ENCODE measurements at regions not wholly inside any gene's neighbourhood (a gene's known extent, or its start where the extent isn't known, plus 50 kb on each side); places are given as distances from the start of the nearest gene placed in this dataset.
A peak's percentile ranks its signal among the peaks of the same experiment; 100 is the strongest.
"Not testable (repeated sequence)": the region's sequence is repeated elsewhere in the genome, so short reads cannot be mapped to it uniquely, and the experiment has no call there.

DNA sequence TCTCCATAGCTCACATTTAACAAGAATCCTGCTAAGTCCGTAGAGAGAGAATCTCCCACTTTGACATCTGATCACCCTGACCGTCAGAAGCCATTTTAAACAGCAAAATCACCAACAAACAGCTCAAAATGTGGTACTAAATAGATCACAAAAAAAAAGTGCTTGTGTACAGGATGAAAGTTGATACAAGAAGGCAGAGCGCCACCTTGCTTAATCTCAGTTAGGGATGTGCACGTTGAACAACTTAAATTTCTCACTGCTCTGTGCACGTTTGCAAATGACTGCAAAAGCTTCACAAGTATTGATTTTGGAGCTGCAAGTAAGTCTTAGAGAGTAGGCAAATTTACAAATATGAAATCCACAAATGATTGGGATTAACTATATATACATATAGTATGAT, 63.1 kb upstream of the NREP start:
- H3K4me2 ChIP-seq (ENCODE audit: low read length), result no peak overlapping the region
- H3K27ac ChIP-seq (ENCODE audit: low read length), result no peak overlapping the region
- H3K27me3 ChIP-seq (ENCODE audit: insufficient read depth, low read depth, low read length), result no peaks in the 10 kb centered on the region
- H3K79me2 ChIP-seq (replicated peaks; ENCODE audit: insufficient read depth, low read length), result no peaks in the 10 kb centered on the region
- H3K9me2 ChIP-seq (ENCODE audit: insufficient read depth, low read length), result no peaks in the 10 kb centered on the region
- TF ChIP-seq MXI1 (conservative IDR thresholded peaks at IDR 0.05; ENCODE audit: poor library complexity, severe bottlenecking), result no peak
- TF ChIP-seq, protein P1, sequence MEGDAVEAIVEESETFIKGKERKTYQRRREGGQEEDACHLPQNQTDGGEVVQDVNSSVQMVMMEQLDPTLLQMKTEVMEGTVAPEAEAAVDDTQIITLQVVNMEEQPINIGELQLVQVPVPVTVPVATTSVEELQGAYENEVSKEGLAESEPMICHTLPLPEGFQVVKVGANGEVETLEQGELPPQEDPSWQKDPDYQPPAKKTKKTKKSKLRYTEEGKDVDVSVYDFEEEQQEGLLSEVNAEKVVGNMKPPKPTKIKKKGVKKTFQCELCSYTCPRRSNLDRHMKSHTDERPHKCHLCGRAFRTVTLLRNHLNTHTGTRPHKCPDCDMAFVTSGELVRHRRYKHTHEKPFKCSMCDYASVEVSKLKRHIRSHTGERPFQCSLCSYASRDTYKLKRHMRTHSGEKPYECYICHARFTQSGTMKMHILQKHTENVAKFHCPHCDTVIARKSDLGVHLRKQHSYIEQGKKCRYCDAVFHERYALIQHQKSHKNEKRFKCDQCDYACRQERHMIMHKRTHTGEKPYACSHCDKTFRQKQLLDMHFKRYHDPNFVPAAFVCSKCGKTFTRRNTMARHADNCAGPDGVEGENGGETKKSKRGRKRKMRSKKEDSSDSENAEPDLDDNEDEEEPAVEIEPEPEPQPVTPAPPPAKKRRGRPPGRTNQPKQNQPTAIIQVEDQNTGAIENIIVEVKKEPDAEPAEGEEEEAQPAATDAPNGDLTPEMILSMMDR (IDR thresholded peaks at IDR 0.05; ENCODE audit: poor library complexity, severe bottlenecking), result peak; percentile 9
- H3F3A ChIP-seq (ENCODE audit: insufficient read depth, low read length, poor library complexity, severe bottlenecking), result no peaks in the 10 kb centered on the region
- no peak overlapping the region for H3K9ac ChIP-seq (ENCODE audit: low read length)
- H2AFZ ChIP-seq (ENCODE audit: low read depth, low read length), result no peak overlapping the region
- no peaks in the 10 kb centered on the region for H4K20me1 ChIP-seq (ENCODE audit: insufficient read depth)
- H3K36me3 ChIP-seq (ENCODE audit: insufficient read depth, low read length), result no peaks in the 10 kb centered on the region
- no peak overlapping the region for H3K4me3 ChIP-seq (ENCODE audit: low read length)
- H3K9me3 ChIP-seq (ENCODE audit: low read length), result no peaks in the 10 kb centered on the region

- not testable (repeated sequence) for H3K27ac ChIP-seq (ENCODE audit: low read length); H3K79me2 ChIP-seq (replicated peaks; ENCODE audit: insufficient read depth, low read length); H3K4me3 ChIP-seq (ENCODE audit: low read length); H3K9ac ChIP-seq (ENCODE audit: low read length); H3K9me3 ChIP-seq (ENCODE audit: low read length); H3K27me3 ChIP-seq (ENCODE audit: insufficient read depth, low read depth, low read length); H3K4me2 ChIP-seq (ENCODE audit: low read length); H2AFZ ChIP-seq (ENCODE audit: low read depth, low read length); H4K20me1 ChIP-seq (ENCODE audit: insufficient read depth); H3K9me2 ChIP-seq (ENCODE audit: insufficient read depth, low read length); H3K36me3 ChIP-seq (ENCODE audit: insufficient read depth, low read length); H3F3A ChIP-seq (ENCODE audit: insufficient read depth, low read length, poor library complexity, severe bottlenecking)
Measured at GRCh38 chr5:111819028-111819427, 62.0 kb upstream of the NREP start.

GRCh38 chr5:111813537-111813936, 56.5 kb upstream of the NREP start:
- H3K4me2 ChIP-seq (ENCODE audit: low read length), result no peak overlapping the region
- no peaks in the 10 kb centered on the region for H3K79me2 ChIP-seq (replicated peaks; ENCODE audit: insufficient read depth, low read length)
- H4K20me1 ChIP-seq (ENCODE audit: insufficient read depth), result no peaks in the 10 kb centered on the region
- no peak overlapping the region for H3K4me3 ChIP-seq (ENCODE audit: low read length)
- no peaks in the 10 kb centered on the region for H3K9me3 ChIP-seq (ENCODE audit: low read length)
- H3K9me2 ChIP-seq (ENCODE audit: insufficient read depth, low read length), result no peaks in the 10 kb centered on the region
- no peak overlapping the region for H3K27ac ChIP-seq (ENCODE audit: low read length)
- no peak overlapping the region for H2AFZ ChIP-seq (ENCODE audit: low read depth, low read length)
- H3K27me3 ChIP-seq (ENCODE audit: insufficient read depth, low read depth, low read length), result no peaks in the 10 kb centered on the region
- no peak overlapping the region for H3K9ac ChIP-seq (ENCODE audit: low read length)
- H3K36me3 ChIP-seq (ENCODE audit: insufficient read depth, low read length), result no peaks in the 10 kb centered on the region
- TF ChIP-seq MXI1 (conservative IDR thresholded peaks at IDR 0.05; ENCODE audit: poor library complexity, severe bottlenecking) (no peak), POLR2AphosphoS5 (IDR thresholded peaks at IDR 0.05) (no peak)
- H3F3A ChIP-seq (ENCODE audit: insufficient read depth, low read length, poor library complexity, severe bottlenecking), result no peaks in the 10 kb centered on the region

GRCh38 chr5:111810112-111810511, 53.1 kb upstream of the NREP start:
- no peaks in the 10 kb centered on the region for H3K27me3 ChIP-seq (ENCODE audit: insufficient read depth, low read depth, low read length)
- no peaks in the 10 kb centered on the region for H3K36me3 ChIP-seq (ENCODE audit: insufficient read depth, low read length)
- no peaks in the 10 kb centered on the region for H3K9me3 ChIP-seq (ENCODE audit: low read length)
- no peaks in the 10 kb centered on the region for H4K20me1 ChIP-seq (ENCODE audit: insufficient read depth)
- H3K27ac ChIP-seq (ENCODE audit: low read length), result no peak overlapping the region
- H3K4me3 ChIP-seq (ENCODE audit: low read length), result no peak overlapping the region
- H2AFZ ChIP-seq (ENCODE audit: low read depth, low read length), result no peak overlapping the region
- H3K9ac ChIP-seq (ENCODE audit: low read length), result no peak overlapping the region
- no peak overlapping the region for H3K4me2 ChIP-seq (ENCODE audit: low read length)
- no peaks in the 10 kb centered on the region for H3K79me2 ChIP-seq (replicated peaks; ENCODE audit: insufficient read depth, low read length)
- TF ChIP-seq TAF1 (IDR thresholded peaks at IDR 0.05; ENCODE audit: low read depth), result no peak
- no peak for TF ChIP-seq SMC3 (conservative IDR thresholded peaks at IDR 0.05; ENCODE audit: poor library complexity)
- TF ChIP-seq REST (IDR thresholded peaks at IDR 0.05; ENCODE audit: borderline replicate concordance), result no peak
- no peak for TF ChIP-seq RAD21 (conservative IDR thresholded peaks at IDR 0.05)
- TF ChIP-seq, protein P1 (IDR thresholded peaks at IDR 0.05; ENCODE audit: poor library complexity, severe bottlenecking), result no peak
- TF ChIP-seq EZH2 (IDR thresholded peaks at IDR 0.05; ENCODE audit: borderline replicate concordance, insufficient read depth, low read length, poor library complexity, severe bottlenecking), result no peak
- H3F3A ChIP-seq (ENCODE audit: insufficient read depth, low read length, poor library complexity, severe bottlenecking), result no peaks in the 10 kb centered on the region
- H3K9me2 ChIP-seq (ENCODE audit: insufficient read depth, low read length), result no peaks in the 10 kb centered on the region

Measured in neural cell (in vitro differentiated cells).